CD14-positive monocyte (primary cell): ENCODE measurements at regions not wholly inside any gene's neighbourhood (a gene's known extent, or its start where the extent isn't known, plus 50 kb on each side); places are given as distances from the start of the nearest gene placed in this dataset.
A peak's percentile ranks its signal among the peaks of the same experiment; 100 is the strongest.

Experiments used
- DNase-seq, 3 donors: peaks; one replicate each; pipeline ENCODE4 v3.0.0-alpha.2; 2011 to 2022
- H2AFZ ChIP-seq: 2 replicates; pipeline ENCODE4 v1.6.0; 2012; ENCODE audit warnings: mild to moderate bottlenecking, low read depth, low read length, inconsistent platforms; ENCODE audit not compliant: insufficient read depth, poor library complexity, severe bottlenecking
- H3K27ac ChIP-seq, 2 donors: 1 replicate in 1 of 2; 2 replicates in 1 of 2; pipeline ENCODE4 v1.5.1; 2012 to 2013; ENCODE audit warnings: low read length in 2 of 2, control low read depth in 1 of 2, inconsistent platforms in 1 of 2, low read depth in 1 of 2, mild to moderate bottlenecking in 1 of 2
- H3K27me3 ChIP-seq, 2 donors: one replicate each; pipeline versions ENCODE4 v1.6.0 to v1.6.1; 2011 to 2013; ENCODE audit warnings: low read length in 2 of 2; ENCODE audit not compliant: control insufficient read depth in 2 of 2, insufficient read depth in 2 of 2
- H3K36me3 ChIP-seq, 2 donors: replicated peaks in 1 of 2; 1 replicate in 1 of 2; 2 replicates in 1 of 2; pipeline versions ENCODE4 v1.5.1 to v1.6.1; 2012 to 2013; ENCODE audit warnings: low read length in 2 of 2, control low read depth in 1 of 2, inconsistent platforms in 1 of 2, mild to moderate bottlenecking in 1 of 2; ENCODE audit not compliant: insufficient read depth in 2 of 2, control insufficient read depth in 1 of 2
- H3K4me1 ChIP-seq, 2 donors: 1 replicate in 1 of 2; 2 replicates in 1 of 2; pipeline versions ENCODE4 v1.5.1 to v1.6.1; 2012 to 2013; ENCODE audit warnings: low read length in 2 of 2, control low read depth in 1 of 2, inconsistent platforms in 1 of 2, mild to moderate bottlenecking in 1 of 2, moderate library complexity in 1 of 2; ENCODE audit not compliant: insufficient read depth in 2 of 2, control insufficient read depth in 1 of 2
- H3K4me2 ChIP-seq: replicated peaks from 2 replicates; pipeline ENCODE3; 2012; ENCODE audit warnings: low read length, moderate library complexity, mild to moderate bottlenecking; ENCODE audit not compliant: poor library complexity, severe bottlenecking; ENCODE audit errors: extremely low read depth
- H3K4me3 ChIP-seq, 3 experiments: fragments of 200-600 bp in 1 of 3; sonication (generic) in 1 of 3; replicated peaks in 1 of 3; 1 replicate in 2 of 3; 2 replicates in 1 of 3; pipeline ENCODE4 v1.5.1; 2011 to 2013; ENCODE audit warnings: low read length in 3 of 3, mild to moderate bottlenecking in 3 of 3, control low read depth in 2 of 3, low read depth in 2 of 3, inconsistent platforms in 1 of 3, moderate library complexity in 1 of 3
- H3K79me2 ChIP-seq: 2 replicates; pipeline ENCODE4 v1.6.0; 2012; ENCODE audit warnings: mild to moderate bottlenecking, control low read depth, inconsistent platforms, low read length, moderate library complexity; ENCODE audit not compliant: insufficient read depth
- H3K9ac ChIP-seq: 2 replicates; pipeline ENCODE4 v1.6.0; 2017; ENCODE audit warnings: low read length, mild to moderate bottlenecking; ENCODE audit not compliant: insufficient read depth, poor library complexity, severe bottlenecking
- H3K9me3 ChIP-seq, 2 donors: replicated peaks in 1 of 2; 1 replicate in 1 of 2; 2 replicates in 1 of 2; pipeline versions ENCODE4 v1.5.1 to v1.6.1; 2012 to 2013; ENCODE audit warnings: low read length in 2 of 2, control low read depth in 1 of 2; ENCODE audit not compliant: control insufficient read depth in 1 of 2, insufficient read depth in 1 of 2
- H4K20me1 ChIP-seq: 2 replicates; pipeline ENCODE4 v1.6.0; 2012; ENCODE audit warnings: mild to moderate bottlenecking, low read length, control low read depth, moderate library complexity; ENCODE audit not compliant: insufficient read depth
- H3K27ac Mint-ChIP-seq, 7 donors: one replicate each; pipeline ENCODE4 v1.8.0; 2020; ENCODE audit warnings: mild to moderate bottlenecking in 7 of 7, mixed read lengths in 7 of 7, moderate library complexity in 6 of 7, inconsistent platforms in 2 of 7
- H3K27me3 Mint-ChIP-seq, 3 donors: one replicate each; pipeline ENCODE4 v1.8.0; 2021 to 2022; ENCODE audit warnings: low read depth in 3 of 3, mild to moderate bottlenecking in 3 of 3, mixed read lengths in 3 of 3, moderate library complexity in 3 of 3, inconsistent platforms in 1 of 3
- H3K36me3 Mint-ChIP-seq, 2 donors: one replicate each; pipeline ENCODE4 v1.8.0; 2020; ENCODE audit warnings: mixed read lengths in 2 of 2, inconsistent platforms in 1 of 2, mild to moderate bottlenecking in 1 of 2
- H3K4me1 Mint-ChIP-seq: one replicate; pipeline ENCODE4 v1.8.0; 2020; ENCODE audit warnings: mild to moderate bottlenecking, mixed read lengths
- H3K4me3 Mint-ChIP-seq, 2 donors: one replicate each; pipeline ENCODE4 v1.8.0; 2020; ENCODE audit warnings: mild to moderate bottlenecking in 2 of 2, mixed read lengths in 2 of 2, moderate library complexity in 1 of 2
- H3K9me3 Mint-ChIP-seq, 7 donors: one replicate each; pipeline ENCODE4 v1.8.0; 2020 to 2022; ENCODE audit warnings: mixed read lengths in 7 of 7, mild to moderate bottlenecking in 6 of 7, moderate library complexity in 6 of 7, inconsistent platforms in 2 of 7
- CTCF ChIP-seq: fragments of 200-600 bp; IDR thresholded peaks from one replicate; pipeline ENCODE4 v1.8.0; 2022; ENCODE audit warnings: antibody characterized with exemption, mild to moderate bottlenecking
- WGBS: methylation state at CpG from one replicate; pipeline ENCODE4 v1.1.5; 2013; ENCODE audit warnings: missing lambda C conversion rate; ENCODE audit not compliant: insufficient coverage; 5-methylcytosine and 5-hydroxymethylcytosine counted together
- intact Hi-C, 2 donors: fragments of 100-400 bp; cut with micrococcal nuclease; formaldehyde crosslinking; loops; one replicate each; pipeline versions ENCODE4 v1.15.0 to v1.15.1; 2023

- Histone ChIP-seq H3K4me3 (no peak overlapping the region), H3K9me3 (no peaks in the 10 kb centered on the region), H3K27me3 (no peaks in the 10 kb centered on the region), H3K4me1 (no peaks in the 10 kb centered on the region), H3K36me3 (no peaks in the 10 kb centered on the region), H2AFZ (no peak overlapping the region), H3K27ac (no peak overlapping the region), H3K9ac (no peak overlapping the region), H4K20me1 (no peaks in the 10 kb centered on the region), H3K79me2 (no peaks in the 10 kb centered on the region), H3K4me2 (no peak overlapping the region)
- WGBS = no CpG with 5 or more reads among the region's 1 CpG
- Mint-ChIP-seq H3K36me3 (no peaks in the 10 kb centered on the region), H3K27me3 (peaks cover 0 to 2% (median 0%) of the 10 kb centered on the region in 3 donors), H3K4me1 (no peaks in the 10 kb centered on the region), H3K9me3 (no peaks in the 10 kb centered on the region), H3K4me3 (no peak overlapping the region), H3K27ac (peak overlapping the region in 1 of 7 donors; percentile 47)
- no peak for TF ChIP-seq CTCF
- DNase-seq = no peak
- intact Hi-C loops = loop anchor here in 1 of 2 donors (10.0 kb wide), 1 partner anchor 205 kb away; no protein-coding TSS in a partner anchor
Measured at GRCh38 chr2:57899898-57900297, 146.7 kb upstream of the VRK2 start.

- Mint-ChIP-seq H3K4me3 (no peak overlapping the region), H3K27me3 (peaks cover 0 to 2% (median 0%) of the 10 kb centered on the region in 3 donors), H3K36me3 (no peaks in the 10 kb centered on the region), H3K9me3 (no peaks in the 10 kb centered on the region), H3K4me1 (peaks cover 8% of the 10 kb centered on the region), H3K27ac (no peak overlapping the region)
- Histone ChIP-seq H3K4me1 (no peaks in the 10 kb centered on the region), H3K9ac (no peak overlapping the region), H3K9me3 (no peaks in the 10 kb centered on the region), H3K27me3 (no peaks in the 10 kb centered on the region), H4K20me1 (no peaks in the 10 kb centered on the region), H2AFZ (no peak overlapping the region), H3K36me3 (no peaks in the 10 kb centered on the region), H3K4me3 (no peak overlapping the region), H3K79me2 (no peaks in the 10 kb centered on the region), H3K27ac (no peak overlapping the region), H3K4me2 (no peak overlapping the region)
- no peak for DNase-seq
- WGBS = no CpG with 5 or more reads among the region's 6 CpGs
- no peak for TF ChIP-seq CTCF
- intact Hi-C loops = no loop called here
Measured at GRCh38 chr2:57902578-57902977, 144.0 kb upstream of the VRK2 start.
